ENCODE measurements at regions not wholly inside any gene's neighbourhood (a gene's known extent, or its start where the extent isn't known, plus 50 kb on each side); places are given as distances from the start of the nearest gene placed in this dataset.

- no peak for DNase-seq
These were observed 75.5 kb upstream of the IRS4 start for GRCh38 chrX:108811891-108812290.

- no peak for DNase-seq
These were observed 58.9 kb upstream of the IRS4 start for GRCh38 chrX:108795240-108795639.

All from Kasumi-1 (cell line).